NB4 (cell line): ENCODE measurements at regions not wholly inside any gene's neighbourhood (a gene's known extent, or its start where the extent isn't known, plus 50 kb on each side); places are given as distances from the start of the nearest gene placed in this dataset.

Experiments used
- CTCF ChIP-seq: IDR thresholded peaks from one replicate; pipeline ENCODE4 v1.5.1; 2012; ENCODE audit warnings: low read depth, low read length
- MAX ChIP-seq: IDR thresholded peaks from 2 replicates; pipeline ENCODE4 v1.6.1; 2011; ENCODE audit warnings: low read depth, low read length
- MYC ChIP-seq: IDR thresholded peaks from 2 replicates; pipeline ENCODE4 v1.6.1; 2011; ENCODE audit warnings: low read depth, low read length
- POLR2A ChIP-seq: IDR thresholded peaks from 2 replicates; pipeline ENCODE4 v1.6.1; 2011; ENCODE audit warnings: mild to moderate bottlenecking; ENCODE audit not compliant: insufficient read length; ENCODE audit errors: extremely low read depth

GRCh38 chr2:51825823-51826222, 793.9 kb upstream of the NRXN1 start:
- TF ChIP-seq CTCF = no peak
- no peak for TF ChIP-seq POLR2A
- TF ChIP-seq MYC = no peak
- no peak for TF ChIP-seq MAX
